22Rv1 (cell line): ENCODE measurements at regions not wholly inside any gene's neighbourhood (a gene's known extent, or its start where the extent isn't known, plus 50 kb on each side); places are given as distances from the start of the nearest gene placed in this dataset.

ENCODE experiments used
- CTCF ChIP-seq: fragments of 450-650 bp; IDR thresholded peaks from 2 replicates; pipeline ENCODE4 v1.5.1; 2017; ENCODE audit warnings: mild to moderate bottlenecking
- ZFX ChIP-seq: fragments of 450-650 bp; IDR thresholded peaks from 2 replicates; pipeline ENCODE4 v1.6.1; 2017; ENCODE audit warnings: antibody characterized with exemption, borderline replicate concordance

GRCh38 chr1:29584362-29584761, 348.0 kb downstream of the PTPRU start:
- TF ChIP-seq CTCF (no peak), ZFX (no peak)
